ENCODE measurements at regions not wholly inside any gene's neighbourhood (a gene's known extent, or its start where the extent isn't known, plus 50 kb on each side); places are given as distances from the start of the nearest gene placed in this dataset.

DNA sequence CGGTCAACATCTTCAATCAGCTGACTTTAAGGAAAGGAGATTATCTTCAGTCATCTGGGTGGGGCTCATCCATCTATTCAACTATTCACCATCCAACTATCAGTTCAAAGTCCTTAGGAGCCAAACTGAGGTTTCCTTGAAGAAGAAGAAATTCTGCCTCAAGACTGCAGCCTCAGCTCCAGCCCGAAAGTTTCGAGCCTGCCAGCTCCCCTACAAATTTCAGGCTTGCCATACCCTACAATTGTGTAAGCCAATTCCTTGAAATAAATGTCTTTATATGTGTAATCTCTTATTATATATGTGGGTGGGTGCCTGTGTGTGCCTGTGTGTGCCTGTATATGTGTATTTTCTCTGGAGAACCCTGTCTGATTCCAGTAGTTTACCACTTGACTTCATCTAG lies 447.8 kb downstream of the INHBA start:
- DNase-seq: no peak
- no peak for TF ChIP-seq GATA1 (IDR thresholded peaks at IDR 0.05; ENCODE audit: low read depth, low read length)
- TF ChIP-seq POLR2A (IDR thresholded peaks at IDR 0.05; ENCODE audit: low read length): no peak

DNA sequence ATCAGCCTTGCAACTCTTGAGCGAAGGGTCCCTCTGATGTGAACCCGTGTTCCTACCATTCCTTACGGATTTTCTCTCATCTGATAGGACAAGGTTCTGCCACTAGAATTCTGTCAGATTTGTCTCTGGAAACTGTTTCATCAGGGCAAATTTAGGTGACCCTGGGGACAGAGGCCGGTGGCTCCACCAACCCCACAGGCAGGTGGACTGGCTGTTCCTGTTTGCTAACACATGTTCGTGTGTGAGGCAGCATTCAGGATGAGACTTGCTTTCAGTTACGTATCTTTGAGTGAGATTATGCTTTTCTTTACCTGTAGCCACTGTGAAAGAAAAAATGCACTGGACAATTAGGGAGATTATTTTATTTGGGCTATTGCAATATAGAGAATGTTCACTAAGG lies 449.9 kb downstream of the INHBA start:
- DNase-seq: no peak
- TF ChIP-seq GATA1 (IDR thresholded peaks at IDR 0.05; ENCODE audit: low read depth, low read length): no peak
- TF ChIP-seq POLR2A (IDR thresholded peaks at IDR 0.05; ENCODE audit: low read length): no peak

DNA sequence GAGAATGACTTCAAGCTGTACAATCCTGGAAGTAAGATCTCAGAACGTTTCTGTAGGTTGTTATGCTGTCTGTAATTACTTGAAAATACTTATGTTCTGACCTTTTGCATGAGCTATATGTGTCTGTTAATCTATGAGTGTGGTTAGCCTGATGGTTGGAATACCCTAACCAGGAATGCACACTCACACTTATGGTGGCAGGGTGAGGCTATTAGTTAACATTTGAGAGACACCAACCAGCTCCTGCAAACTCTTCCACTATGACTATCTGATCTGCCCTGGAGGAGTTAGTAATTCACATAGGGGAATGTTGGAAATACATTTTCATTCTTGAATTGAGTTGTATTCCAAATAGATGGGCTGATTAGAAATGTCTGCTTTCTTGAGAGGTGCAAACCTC lies 450.3 kb downstream of the INHBA start:
- TF ChIP-seq POLR2A (IDR thresholded peaks at IDR 0.05; ENCODE audit: low read length): no peak
- no peak for TF ChIP-seq GATA1 (IDR thresholded peaks at IDR 0.05; ENCODE audit: low read depth, low read length)
- no peak for DNase-seq

DNA sequence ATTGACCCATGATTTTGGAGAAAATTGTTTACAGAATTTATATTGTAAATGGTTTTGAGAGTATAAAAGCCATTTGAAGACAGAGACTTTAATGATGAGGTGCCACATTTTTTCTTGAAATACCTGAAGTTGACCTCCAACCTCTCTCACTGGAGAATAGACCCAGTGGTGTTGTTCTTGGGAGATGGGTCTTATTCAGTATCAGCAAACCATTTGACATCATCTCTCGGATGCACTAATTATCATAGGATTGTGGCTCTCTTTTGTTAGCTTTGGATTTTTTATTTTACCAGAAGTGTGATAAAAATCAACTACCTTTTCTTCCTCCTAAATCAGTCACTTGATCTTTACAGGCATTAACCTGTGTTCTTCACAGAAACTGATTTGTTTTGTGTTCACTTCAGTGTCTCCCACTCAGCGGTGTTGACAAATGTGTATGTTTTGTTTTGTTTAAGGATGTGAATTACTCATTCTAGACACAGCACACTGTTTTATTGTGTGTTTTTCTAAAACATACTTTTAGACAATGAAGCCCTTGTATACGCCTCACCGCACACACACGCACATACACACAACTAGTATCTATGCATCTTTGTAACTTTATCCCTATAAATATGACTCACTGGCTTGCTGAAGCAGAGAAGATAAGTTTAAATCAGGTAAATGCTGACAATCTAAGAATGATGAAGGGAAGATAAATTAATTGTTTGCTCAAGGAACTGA lies 455.6 kb downstream of the INHBA start:
- TF ChIP-seq GATA1 (IDR thresholded peaks at IDR 0.05; ENCODE audit: low read depth, low read length) (no peak), POLR2A (IDR thresholded peaks at IDR 0.05; ENCODE audit: low read length) (no peak)
- DNase-seq: no peak

DNA sequence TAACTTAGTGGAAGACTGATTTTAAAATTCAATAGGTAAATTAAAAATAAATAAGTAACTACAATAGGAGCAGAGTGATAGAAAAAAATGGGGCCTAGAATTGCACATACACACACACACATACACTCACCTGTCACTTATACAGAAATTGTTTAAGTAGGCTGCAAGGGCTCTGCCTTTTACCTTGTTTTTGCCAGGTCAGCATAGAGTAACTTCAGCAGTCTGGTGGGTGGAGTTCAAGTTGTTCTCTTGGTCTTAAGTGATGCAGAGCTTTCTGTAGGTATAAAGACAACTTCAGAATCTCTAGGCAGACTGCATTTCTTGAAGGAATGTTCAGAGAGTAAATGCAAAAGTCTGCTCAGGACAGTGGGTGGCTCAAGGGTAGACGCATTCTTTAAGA lies 457.0 kb downstream of the INHBA start:
- TF ChIP-seq POLR2A (IDR thresholded peaks at IDR 0.05; ENCODE audit: low read length) (no peak), GATA1 (IDR thresholded peaks at IDR 0.05; ENCODE audit: low read depth, low read length) (no peak)
- DNase-seq: no peak

DNA sequence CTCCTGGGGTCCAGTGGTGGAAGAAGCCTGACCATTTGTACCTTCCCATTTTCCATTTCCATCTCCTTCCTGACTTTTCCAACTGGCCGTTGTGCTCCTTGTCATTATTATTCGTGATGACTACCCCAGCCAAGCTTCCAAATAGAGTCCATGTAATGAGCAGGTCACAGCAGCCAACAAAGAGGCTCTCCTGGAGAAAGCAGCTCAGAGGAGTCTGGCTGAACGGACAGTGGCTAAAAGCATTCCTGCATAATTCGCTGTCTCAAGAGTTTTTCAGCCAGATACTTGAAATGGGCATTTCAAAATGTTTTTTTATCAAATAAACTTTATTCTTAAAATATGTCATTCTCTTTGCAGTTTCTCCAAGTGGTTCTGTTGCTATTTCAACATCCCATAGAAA lies 458.6 kb downstream of the INHBA start:
- no peak for DNase-seq
- TF ChIP-seq GATA1 (IDR thresholded peaks at IDR 0.05; ENCODE audit: low read depth, low read length) (no peak), POLR2A (IDR thresholded peaks at IDR 0.05; ENCODE audit: low read length) (no peak)

DNA sequence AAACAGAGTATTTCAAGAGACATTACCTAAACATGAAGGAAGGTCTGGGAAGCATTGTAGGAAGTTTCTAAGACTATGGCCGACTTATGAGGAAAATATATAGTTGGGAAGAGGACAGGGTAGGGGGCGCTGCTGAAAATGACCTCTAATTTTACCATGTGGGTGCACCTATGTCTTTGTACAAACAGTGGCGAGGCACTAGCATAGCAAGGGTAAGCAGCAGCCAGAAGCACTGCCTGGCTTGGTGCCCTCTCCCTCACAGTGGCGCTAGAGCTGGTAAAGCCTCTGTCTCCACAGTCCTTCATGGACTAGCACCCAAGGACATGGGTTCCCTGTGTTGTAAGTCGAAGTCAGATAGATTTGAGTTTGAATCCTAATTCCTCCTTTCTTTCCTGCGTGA lies 461.2 kb downstream of the INHBA start:
- DNase-seq: no peak
- TF ChIP-seq POLR2A (IDR thresholded peaks at IDR 0.05; ENCODE audit: low read length) (no peak), GATA1 (IDR thresholded peaks at IDR 0.05; ENCODE audit: low read depth, low read length) (no peak)

DNA sequence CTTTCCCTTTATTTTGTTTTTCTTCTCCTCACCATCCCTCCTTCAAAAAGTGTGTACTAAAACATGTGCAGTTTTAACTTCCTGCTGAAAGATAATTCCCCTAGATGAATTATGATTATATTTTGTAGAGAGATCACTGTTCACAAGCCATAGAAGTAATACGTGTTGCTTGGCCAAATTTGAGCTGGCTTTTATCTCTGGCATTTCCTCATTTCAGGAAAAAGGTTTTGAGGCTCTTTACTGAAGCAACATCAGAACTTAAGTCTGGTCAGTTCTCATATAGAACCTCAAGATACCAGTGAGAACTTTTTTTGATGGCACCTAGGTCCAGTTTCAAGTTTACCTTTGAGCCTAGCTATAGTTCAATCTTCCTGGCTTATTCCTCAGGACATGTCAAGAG lies 463.3 kb downstream of the INHBA start:
- no peak for DNase-seq
- TF ChIP-seq GATA1 (IDR thresholded peaks at IDR 0.05; ENCODE audit: low read depth, low read length) (no peak), POLR2A (IDR thresholded peaks at IDR 0.05; ENCODE audit: low read length) (no peak)

DNA sequence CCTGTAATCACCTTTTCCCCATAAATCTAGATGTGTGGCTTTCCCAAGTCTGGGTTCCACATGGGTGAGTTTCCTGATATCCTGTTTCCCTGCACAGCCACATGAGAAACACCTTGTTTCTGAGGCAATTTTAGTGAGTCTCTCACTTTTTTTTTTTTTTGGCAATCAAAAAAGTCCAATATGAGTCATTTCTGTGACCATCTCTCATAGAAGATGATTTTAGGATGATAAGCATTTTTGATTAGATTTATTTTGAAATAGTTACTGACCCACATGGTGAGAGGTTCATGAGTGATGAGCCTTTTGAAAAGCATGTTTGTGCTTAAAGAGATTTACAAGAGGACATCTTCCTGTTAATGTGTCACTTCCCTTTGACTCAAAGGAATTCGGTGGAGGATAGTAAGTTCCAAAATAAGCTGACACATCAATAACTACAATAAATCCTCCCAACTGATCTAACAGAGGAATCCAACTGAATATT lies 464.0 kb downstream of the INHBA start:
- TF ChIP-seq POLR2A (IDR thresholded peaks at IDR 0.05; ENCODE audit: low read length) (no peak), GATA1 (IDR thresholded peaks at IDR 0.05; ENCODE audit: low read depth, low read length) (no peak)
- DNase-seq: no peak

DNA sequence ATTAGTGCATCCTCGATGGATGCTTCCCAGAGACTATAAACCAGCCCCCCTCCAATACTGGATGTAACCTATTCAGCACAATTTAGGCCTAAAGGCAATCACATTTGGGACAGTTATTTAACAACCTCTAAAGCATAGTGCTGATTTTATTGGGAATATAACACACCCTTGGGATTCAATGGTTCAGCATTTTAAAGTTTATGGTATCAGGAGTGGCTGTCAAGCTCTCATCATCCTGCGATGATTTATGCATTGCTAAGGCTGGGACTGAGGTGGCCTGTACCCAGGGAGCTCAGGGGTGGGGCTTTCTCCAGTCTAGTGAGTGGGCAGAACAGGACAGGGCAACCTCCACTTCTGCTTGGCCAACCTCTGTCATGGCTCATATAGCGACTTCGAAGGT lies 464.9 kb downstream of the INHBA start:
- TF ChIP-seq GATA1 (IDR thresholded peaks at IDR 0.05; ENCODE audit: low read depth, low read length) (no peak), POLR2A (IDR thresholded peaks at IDR 0.05; ENCODE audit: low read length) (no peak)
- no peak for DNase-seq

DNA sequence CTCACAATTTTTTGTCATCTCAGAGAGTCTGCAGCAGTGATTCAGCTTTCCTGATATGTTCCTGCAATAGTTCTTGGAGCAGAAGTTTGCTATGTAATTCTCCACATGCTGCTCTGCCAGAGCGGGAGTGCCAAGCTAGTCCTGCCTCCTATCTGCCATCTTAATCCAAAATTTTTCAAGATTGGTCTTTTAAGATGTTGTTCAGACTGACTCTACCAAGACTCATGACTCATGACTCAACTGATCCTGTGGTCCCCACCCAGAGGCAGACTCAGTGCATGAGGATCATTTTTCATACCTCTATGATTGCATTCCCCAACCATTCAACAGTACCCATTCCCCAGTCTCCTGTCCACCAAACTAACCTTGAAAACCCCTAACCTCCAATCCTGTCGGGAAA lies 470.8 kb downstream of the INHBA start:
- TF ChIP-seq GATA1 (IDR thresholded peaks at IDR 0.05; ENCODE audit: low read depth, low read length) (no peak), POLR2A (IDR thresholded peaks at IDR 0.05; ENCODE audit: low read length) (no peak)
- DNase-seq: no peak

DNA sequence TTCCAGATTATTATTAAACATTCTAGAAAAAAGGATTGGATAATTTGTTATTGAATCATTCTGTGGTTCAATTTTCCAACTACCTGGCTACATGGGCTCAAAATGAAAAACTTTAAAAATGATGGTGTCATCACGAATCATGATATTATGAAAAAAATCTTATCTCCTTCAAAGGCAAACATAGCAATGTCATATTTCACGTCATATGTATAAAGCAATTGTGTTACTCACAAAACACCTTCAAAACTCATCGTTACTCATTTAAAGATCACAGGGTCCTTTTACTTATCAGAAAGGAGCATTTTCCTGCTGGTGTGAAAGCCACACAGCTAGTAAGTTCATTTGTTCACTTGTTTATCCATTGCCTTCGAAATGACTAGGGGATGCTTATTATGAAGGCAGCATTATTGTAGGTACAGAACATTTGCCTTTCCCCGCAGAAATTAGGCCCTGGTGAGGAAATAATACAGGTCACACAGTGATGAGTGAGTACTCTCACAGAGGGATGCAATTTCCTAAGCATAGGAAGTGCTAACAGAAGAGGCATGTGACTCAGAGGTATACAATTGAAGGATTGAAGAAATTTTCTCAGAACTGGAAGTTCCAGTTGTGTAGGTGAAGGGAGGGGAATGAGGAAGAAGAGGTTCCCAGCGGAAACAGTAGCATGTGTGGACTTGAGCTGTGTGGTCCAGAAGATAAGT lies 478.7 kb downstream of the INHBA start:
- TF ChIP-seq POLR2A (IDR thresholded peaks at IDR 0.05; ENCODE audit: low read length): no peak
- no peak for TF ChIP-seq GATA1 (IDR thresholded peaks at IDR 0.05; ENCODE audit: low read depth, low read length)
- no peak for DNase-seq

DNA sequence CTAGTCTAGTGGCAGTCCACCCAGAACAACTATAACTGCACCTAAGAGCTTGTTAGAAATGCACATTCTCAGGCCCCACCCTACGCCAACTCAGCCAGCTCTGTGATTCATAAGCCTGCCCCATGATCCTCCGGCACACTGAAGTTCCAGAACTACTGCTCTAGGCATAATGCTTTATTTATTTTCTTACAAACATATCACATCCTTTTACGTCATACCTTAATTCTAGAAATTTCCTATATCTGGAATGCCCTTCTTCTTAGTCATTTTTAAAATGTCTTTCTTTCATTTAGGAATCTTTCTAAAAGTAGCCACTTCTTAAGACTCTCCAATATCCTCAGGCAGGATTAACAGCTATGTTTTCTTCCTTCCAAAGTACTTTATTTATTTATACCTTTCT lies 480.1 kb downstream of the INHBA start:
- DNase-seq: no peak
- TF ChIP-seq GATA1 (IDR thresholded peaks at IDR 0.05; ENCODE audit: low read depth, low read length) (no peak), POLR2A (IDR thresholded peaks at IDR 0.05; ENCODE audit: low read length) (no peak)

DNA sequence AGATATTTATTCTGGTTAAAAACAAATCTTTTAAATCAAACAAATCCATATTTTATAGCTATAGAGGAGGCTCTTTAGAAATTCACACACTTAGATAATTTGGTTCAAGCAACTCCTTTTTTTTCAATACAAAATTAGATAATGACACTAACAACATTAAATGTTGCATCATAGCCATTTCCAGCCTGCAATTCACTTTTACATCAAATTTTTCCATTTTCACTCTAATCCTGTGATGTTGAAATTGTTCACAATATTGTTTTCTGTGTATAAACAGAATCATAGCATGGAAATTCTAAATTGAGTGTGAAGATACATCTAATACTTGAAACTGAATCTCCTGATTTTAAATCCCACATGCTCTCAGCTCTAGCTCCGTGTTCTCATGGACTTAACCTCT lies 482.6 kb downstream of the INHBA start:
- no peak for DNase-seq
- TF ChIP-seq POLR2A (IDR thresholded peaks at IDR 0.05; ENCODE audit: low read length) (no peak), GATA1 (IDR thresholded peaks at IDR 0.05; ENCODE audit: low read depth, low read length) (no peak)

DNA sequence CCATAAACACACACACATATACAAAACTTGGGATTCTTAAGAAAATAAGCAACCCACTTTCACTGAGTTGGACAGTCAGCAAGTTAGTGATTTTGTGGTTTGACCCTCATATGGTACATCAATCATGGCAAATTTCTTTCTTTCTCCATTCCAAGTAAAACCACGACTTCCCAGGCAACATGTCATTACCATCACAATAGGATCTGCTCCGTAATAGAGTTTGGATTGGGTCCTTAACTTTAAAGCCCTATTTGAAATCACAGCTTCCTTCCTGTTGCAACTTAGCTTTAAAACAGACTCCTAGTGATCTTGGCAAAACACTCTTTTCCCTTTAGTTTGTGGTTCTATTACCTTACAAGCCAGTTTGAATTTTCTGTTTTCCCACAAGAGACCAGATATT lies 483.6 kb downstream of the INHBA start:
- no peak for DNase-seq
- TF ChIP-seq GATA1 (IDR thresholded peaks at IDR 0.05; ENCODE audit: low read depth, low read length) (no peak), POLR2A (IDR thresholded peaks at IDR 0.05; ENCODE audit: low read length) (no peak)

Measured in erythroblast (primary cell).